Calu3 (cell line): ENCODE measurements at regions not wholly inside any gene's neighbourhood (a gene's known extent, or its start where the extent isn't known, plus 50 kb on each side); places are given as distances from the start of the nearest gene placed in this dataset.

Experiments used
- BruUV-seq: library from RNA; stranded (reverse); fragments of 400-500 nt; replicated peaks from 2 replicates; lab custom pipeline; 2021; lab: Mats Ljungman, UMichigan
- CTCF ChIA-PET: fragments of 300-600 bp; sonication (Branson Sonifier 250); formaldehyde crosslinking; loops from one replicate; lab custom pipeline; 2022; ENCODE audit warnings: antibody characterized with exemption; lab: Charles Lee
- DNase-seq: peaks from one replicate; pipeline ENCODE4 v3.0.0; 2022
- H3K27ac Mint-ChIP-seq: one replicate; pipeline ENCODE4 v1.8.0; 2022; ENCODE audit warnings: mixed read lengths; ENCODE audit not compliant: unreplicated experiment
- H3K27me3 Mint-ChIP-seq: one replicate; pipeline ENCODE4 v1.8.0; 2022; ENCODE audit warnings: mixed read lengths; ENCODE audit not compliant: unreplicated experiment
- H3K36me3 Mint-ChIP-seq: one replicate; pipeline ENCODE4 v1.8.0; 2022; ENCODE audit warnings: mild to moderate bottlenecking, moderate library complexity, mixed read lengths; ENCODE audit not compliant: insufficient read depth, unreplicated experiment
- H3K4me1 Mint-ChIP-seq: one replicate; pipeline ENCODE4 v1.8.0; 2022; ENCODE audit warnings: mild to moderate bottlenecking, low read depth, mixed read lengths; ENCODE audit not compliant: unreplicated experiment
- H3K4me3 Mint-ChIP-seq: one replicate; pipeline ENCODE4 v1.8.0; 2022; ENCODE audit warnings: mild to moderate bottlenecking, low read depth, moderate library complexity, mixed read lengths; ENCODE audit not compliant: unreplicated experiment
- H3K9me3 Mint-ChIP-seq: one replicate; pipeline ENCODE4 v1.8.0; 2022; ENCODE audit warnings: low read depth, mixed read lengths; ENCODE audit not compliant: unreplicated experiment
- CTCF ChIP-seq: fragments of 200-600 bp; IDR thresholded peaks from one replicate; pipeline ENCODE4 v1.8.0; 2022; ENCODE audit warnings: antibody characterized with exemption; ENCODE audit not compliant: unreplicated experiment
- intact Hi-C: fragments of 100-400 bp; cut with micrococcal nuclease; formaldehyde crosslinking; loops from one replicate; pipeline ENCODE4 v1.10.0; 2022; ENCODE audit not compliant: unreplicated experiment

GRCh38 chr2:64329848-64330247, 124.1 kb upstream of the LGALSL start:
- H3K27me3 Mint-ChIP-seq = no peaks in the 10 kb centered on the region
- no peaks in the 10 kb centered on the region for H3K36me3 Mint-ChIP-seq
- peaks cover 18% of the 10 kb centered on the region for H3K4me1 Mint-ChIP-seq
- no peak for TF ChIP-seq CTCF
- H3K27ac Mint-ChIP-seq = no peak overlapping the region
- no peak for DNase-seq
- H3K4me3 Mint-ChIP-seq = no peak overlapping the region
- BruUV-seq = no TSS peak
- intact Hi-C loops = loop anchor here (5.0 kb wide), 1 partner anchor 188 kb away; the partner anchor contains the start of gene PELI1
- CTCF ChIA-PET = interaction anchor here (0.8 to 3.3 kb wide), 6 partner anchors 123 to 559 kb away, joined by 3 to 38 read pairs (median 7); no protein-coding TSS in a partner anchor
- H3K9me3 Mint-ChIP-seq = no peaks in the 10 kb centered on the region

GRCh38 chr2:64330281-64331113, 123.5 kb upstream of the LGALSL start:
- peak; percentile 84 for TF ChIP-seq CTCF
- intact Hi-C loops = loop anchor here (1.0 kb wide), 2 partner anchors 158 to 232 kb away; no protein-coding TSS in a partner anchor
- peaks cover 18% of the 10 kb centered on the region for H3K4me1 Mint-ChIP-seq
- H3K4me3 Mint-ChIP-seq = peak overlapping the region; percentile 56
- no peaks in the 10 kb centered on the region for H3K9me3 Mint-ChIP-seq
- no peak overlapping the region for H3K27ac Mint-ChIP-seq
- H3K27me3 Mint-ChIP-seq = no peaks in the 10 kb centered on the region
- peak; percentile 74 for DNase-seq
- CTCF ChIA-PET = interaction anchor here (0.7 to 3.3 kb wide), 13 partner anchors 18 to 583 kb away, joined by 3 to 38 read pairs (median 5); partner anchors contain the start of gene AFTPH
- no TSS peak for BruUV-seq
- no peaks in the 10 kb centered on the region for H3K36me3 Mint-ChIP-seq

GRCh38 chr2:64331114-64331645, 122.8 kb upstream of the LGALSL start:
- CTCF ChIA-PET = interaction anchor here (0.7 to 3.3 kb wide), 12 partner anchors 19 to 582 kb away, joined by 3 to 38 read pairs (median 5); partner anchors contain the start of gene AFTPH
- Mint-ChIP-seq H3K9me3 (no peaks in the 10 kb centered on the region), H3K27ac (no peak overlapping the region), H3K36me3 (no peaks in the 10 kb centered on the region), H3K4me1 (peaks cover 18% of the 10 kb centered on the region), H3K4me3 (peak overlapping the region; percentile 56), H3K27me3 (no peaks in the 10 kb centered on the region)
- intact Hi-C loops = loop anchor here (1.0 kb wide), 2 partner anchors 157 to 231 kb away; no protein-coding TSS in a partner anchor
- TF ChIP-seq CTCF = no peak
- no peak for DNase-seq
- BruUV-seq = no TSS peak

GRCh38 chr2:64331849-64332699, 121.9 kb upstream of the LGALSL start:
- Mint-ChIP-seq H3K9me3 (no peaks in the 10 kb centered on the region), H3K4me3 (no peak overlapping the region), H3K27me3 (no peaks in the 10 kb centered on the region), H3K36me3 (no peaks in the 10 kb centered on the region), H3K4me1 (peaks cover 18% of the 10 kb centered on the region), H3K27ac (no peak overlapping the region)
- no peak for DNase-seq
- CTCF ChIA-PET = interaction anchor here (2.6 to 3.3 kb wide), 3 partner anchors 151 to 282 kb away, joined by 10 to 38 read pairs (median 19); no protein-coding TSS in a partner anchor
- TF ChIP-seq CTCF = no peak
- BruUV-seq = no TSS peak
- intact Hi-C loops = loop anchor here (1.0 kb wide), 2 partner anchors 156 to 230 kb away; no protein-coding TSS in a partner anchor
